ENCODE measurements at regions not wholly inside any gene's neighbourhood (a gene's known extent, or its start where the extent isn't known, plus 50 kb on each side); places are given as distances from the start of the nearest gene placed in this dataset.

- no peak for TF ChIP-seq POLR2A (IDR thresholded peaks at IDR 0.05)
- TF ChIP-seq, protein P1, sequence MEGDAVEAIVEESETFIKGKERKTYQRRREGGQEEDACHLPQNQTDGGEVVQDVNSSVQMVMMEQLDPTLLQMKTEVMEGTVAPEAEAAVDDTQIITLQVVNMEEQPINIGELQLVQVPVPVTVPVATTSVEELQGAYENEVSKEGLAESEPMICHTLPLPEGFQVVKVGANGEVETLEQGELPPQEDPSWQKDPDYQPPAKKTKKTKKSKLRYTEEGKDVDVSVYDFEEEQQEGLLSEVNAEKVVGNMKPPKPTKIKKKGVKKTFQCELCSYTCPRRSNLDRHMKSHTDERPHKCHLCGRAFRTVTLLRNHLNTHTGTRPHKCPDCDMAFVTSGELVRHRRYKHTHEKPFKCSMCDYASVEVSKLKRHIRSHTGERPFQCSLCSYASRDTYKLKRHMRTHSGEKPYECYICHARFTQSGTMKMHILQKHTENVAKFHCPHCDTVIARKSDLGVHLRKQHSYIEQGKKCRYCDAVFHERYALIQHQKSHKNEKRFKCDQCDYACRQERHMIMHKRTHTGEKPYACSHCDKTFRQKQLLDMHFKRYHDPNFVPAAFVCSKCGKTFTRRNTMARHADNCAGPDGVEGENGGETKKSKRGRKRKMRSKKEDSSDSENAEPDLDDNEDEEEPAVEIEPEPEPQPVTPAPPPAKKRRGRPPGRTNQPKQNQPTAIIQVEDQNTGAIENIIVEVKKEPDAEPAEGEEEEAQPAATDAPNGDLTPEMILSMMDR (IDR thresholded peaks at IDR 0.05): no peak
Observed at GRCh38 chr6:27742833-27743573, 169.2 kb downstream of the OR2B2 start.

Measured in adrenal gland (tissue), 5 donors.